PFSK-1 (cell line): ENCODE measurements at regions not wholly inside any gene's neighbourhood (a gene's known extent, or its start where the extent isn't known, plus 50 kb on each side); places are given as distances from the start of the nearest gene placed in this dataset.

ENCODE experiments used
- FOXP2 ChIP-seq: optimal IDR thresholded peaks from 2 replicates; pipeline ENCODE3; 2011; ENCODE audit warnings: borderline replicate concordance, control low read depth, inconsistent platforms; ENCODE audit not compliant: insufficient read depth; ENCODE audit errors: extremely low read length, extremely low read depth
- POLR2AphosphoS5 ChIP-seq: IDR thresholded peaks from 2 replicates; pipeline ENCODE4 v1.6.1; 2012; ENCODE audit warnings: low read depth, mild to moderate bottlenecking, control low read depth, low read length, moderate library complexity
- SIN3A ChIP-seq: IDR thresholded peaks from 2 replicates; pipeline ENCODE4 v1.6.1; 2012; ENCODE audit warnings: mild to moderate bottlenecking, low read length, moderate library complexity, borderline replicate concordance; ENCODE audit not compliant: insufficient read depth
- TAF1 ChIP-seq: IDR thresholded peaks from 2 replicates; pipeline ENCODE4 v1.6.1; 2012; ENCODE audit warnings: low read length, control low read depth, borderline replicate concordance; ENCODE audit not compliant: insufficient read depth
- TF ChIP-seq, protein P1 (sequence below), 2 experiments: IDR thresholded peaks; 2 replicates each; pipeline versions ENCODE4 v1.6.1 to v1.8.0; 2011 to 2012; ENCODE audit warnings: low read depth in 2 of 2, low read length in 2 of 2, control low read depth in 1 of 2, inconsistent platforms in 1 of 2, mild to moderate bottlenecking in 1 of 2, moderate library complexity in 1 of 2; ENCODE audit not compliant: insufficient read depth in 1 of 2

DNA sequence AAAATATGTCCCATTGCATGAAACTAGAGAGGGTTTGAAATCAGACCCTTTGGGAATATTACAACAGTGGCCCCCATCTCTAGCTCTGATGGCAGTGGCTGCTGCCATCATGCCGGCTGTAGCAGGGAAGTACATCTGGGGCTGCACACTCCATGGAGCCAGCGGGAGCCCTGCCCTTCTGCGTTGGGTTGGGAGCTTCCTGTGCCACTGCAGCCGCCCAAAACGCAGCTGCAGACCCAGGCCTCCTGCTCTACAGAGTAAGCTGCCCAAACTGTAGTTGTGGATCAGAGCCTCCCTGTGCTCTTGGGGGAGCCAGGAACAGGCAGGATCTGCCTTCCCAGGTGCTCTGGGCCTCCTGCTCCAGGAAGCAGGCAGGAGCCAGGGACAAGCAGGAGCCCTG lies 450.0 kb downstream of the HS3ST3B1 start:
- TF ChIP-seq, protein P1, sequence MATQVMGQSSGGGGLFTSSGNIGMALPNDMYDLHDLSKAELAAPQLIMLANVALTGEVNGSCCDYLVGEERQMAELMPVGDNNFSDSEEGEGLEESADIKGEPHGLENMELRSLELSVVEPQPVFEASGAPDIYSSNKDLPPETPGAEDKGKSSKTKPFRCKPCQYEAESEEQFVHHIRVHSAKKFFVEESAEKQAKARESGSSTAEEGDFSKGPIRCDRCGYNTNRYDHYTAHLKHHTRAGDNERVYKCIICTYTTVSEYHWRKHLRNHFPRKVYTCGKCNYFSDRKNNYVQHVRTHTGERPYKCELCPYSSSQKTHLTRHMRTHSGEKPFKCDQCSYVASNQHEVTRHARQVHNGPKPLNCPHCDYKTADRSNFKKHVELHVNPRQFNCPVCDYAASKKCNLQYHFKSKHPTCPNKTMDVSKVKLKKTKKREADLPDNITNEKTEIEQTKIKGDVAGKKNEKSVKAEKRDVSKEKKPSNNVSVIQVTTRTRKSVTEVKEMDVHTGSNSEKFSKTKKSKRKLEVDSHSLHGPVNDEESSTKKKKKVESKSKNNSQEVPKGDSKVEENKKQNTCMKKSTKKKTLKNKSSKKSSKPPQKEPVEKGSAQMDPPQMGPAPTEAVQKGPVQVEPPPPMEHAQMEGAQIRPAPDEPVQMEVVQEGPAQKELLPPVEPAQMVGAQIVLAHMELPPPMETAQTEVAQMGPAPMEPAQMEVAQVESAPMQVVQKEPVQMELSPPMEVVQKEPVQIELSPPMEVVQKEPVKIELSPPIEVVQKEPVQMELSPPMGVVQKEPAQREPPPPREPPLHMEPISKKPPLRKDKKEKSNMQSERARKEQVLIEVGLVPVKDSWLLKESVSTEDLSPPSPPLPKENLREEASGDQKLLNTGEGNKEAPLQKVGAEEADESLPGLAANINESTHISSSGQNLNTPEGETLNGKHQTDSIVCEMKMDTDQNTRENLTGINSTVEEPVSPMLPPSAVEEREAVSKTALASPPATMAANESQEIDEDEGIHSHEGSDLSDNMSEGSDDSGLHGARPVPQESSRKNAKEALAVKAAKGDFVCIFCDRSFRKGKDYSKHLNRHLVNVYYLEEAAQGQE (IDR thresholded peaks at IDR 0.05; ENCODE audit: insufficient read depth in 1 of 2, low read depth in 2 of 2, low read length in 2 of 2), result no peak
- TF ChIP-seq FOXP2 (no peak), POLR2AphosphoS5 (no peak), SIN3A (no peak), TAF1 (no peak)

GRCh38 chr17:14749269-14749668 lies 448.4 kb downstream of the HS3ST3B1 start:
- TF ChIP-seq TAF1 (no peak), FOXP2 (no peak), POLR2AphosphoS5 (no peak), SIN3A (no peak)
- TF ChIP-seq, protein P1 (IDR thresholded peaks at IDR 0.05; ENCODE audit: insufficient read depth in 1 of 2, low read depth in 2 of 2, low read length in 2 of 2), result no peak

- TF ChIP-seq FOXP2, result no peak
- TF ChIP-seq POLR2AphosphoS5, result no peak
- TF ChIP-seq TAF1, result no peak
- TF ChIP-seq SIN3A, result no peak
- TF ChIP-seq, protein P1 (IDR thresholded peaks at IDR 0.05; ENCODE audit: insufficient read depth in 1 of 2, low read depth in 2 of 2, low read length in 2 of 2), result no peak
Observed at GRCh38 chr17:14748036-14748710, 447.3 kb downstream of the HS3ST3B1 start.

DNA sequence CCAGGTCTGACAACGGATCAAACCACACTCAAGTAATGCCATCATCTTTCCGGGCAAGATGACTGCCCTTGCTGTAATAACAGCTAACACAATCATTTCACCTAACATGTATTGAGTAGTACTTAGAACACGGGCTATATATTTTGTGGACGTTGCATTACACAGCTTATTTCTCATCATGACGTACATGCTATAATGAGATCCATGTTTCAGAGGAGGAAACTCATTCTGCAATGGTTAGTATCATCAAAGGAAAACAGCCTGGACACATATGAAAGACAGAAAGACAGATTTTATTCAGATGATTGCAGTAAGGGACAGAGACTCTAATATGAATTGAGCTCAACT lies 446.7 kb downstream of the HS3ST3B1 start:
- TF ChIP-seq SIN3A (no peak), POLR2AphosphoS5 (no peak), TAF1 (no peak), FOXP2 (no peak)
- TF ChIP-seq, protein P1 (IDR thresholded peaks at IDR 0.05; ENCODE audit: insufficient read depth in 1 of 2, low read depth in 2 of 2, low read length in 2 of 2), result no peak

GRCh38 chr17:14746822-14747602 lies 446.1 kb downstream of the HS3ST3B1 start:
- no peak for TF ChIP-seq SIN3A
- no peak for TF ChIP-seq TAF1
- no peak for TF ChIP-seq POLR2AphosphoS5
- no peak for TF ChIP-seq FOXP2
- TF ChIP-seq, protein P1 (IDR thresholded peaks at IDR 0.05; ENCODE audit: insufficient read depth in 1 of 2, low read depth in 2 of 2, low read length in 2 of 2), result no peak
